HuH-7 (cell line): ENCODE measurements at regions not wholly inside any gene's neighbourhood (a gene's known extent, or its start where the extent isn't known, plus 50 kb on each side); places are given as distances from the start of the nearest gene placed in this dataset.

Experiments
- DNase-seq: peaks from one replicate; pipeline ENCODE4 v3.0.0; 2011; ENCODE audit warnings: low spot score

DNA sequence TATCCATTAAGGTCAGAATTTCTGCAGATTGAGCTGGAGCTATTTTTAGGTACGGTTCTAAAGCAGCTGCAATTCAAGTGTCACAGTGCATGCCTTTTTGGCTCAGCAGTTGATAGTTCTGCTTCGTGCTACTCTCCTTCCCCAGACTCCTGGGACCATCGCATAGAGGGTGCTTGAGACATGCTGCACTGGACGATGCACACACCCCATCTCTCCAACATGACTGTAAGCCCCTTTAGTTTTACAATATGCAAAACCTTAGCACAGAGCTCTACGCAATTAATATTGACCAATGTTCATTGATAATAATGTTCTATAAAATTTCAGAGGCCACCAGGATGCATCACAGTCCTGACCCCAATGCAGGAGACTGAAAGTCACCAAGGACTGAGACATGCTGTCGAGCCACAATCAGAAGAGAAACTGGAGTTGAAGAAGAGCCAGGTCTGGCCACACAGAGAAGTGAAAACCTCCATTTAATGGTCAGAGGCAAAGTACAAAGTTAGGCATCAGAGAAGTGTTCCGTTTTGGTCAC is 120.9 kb upstream of the ZC3H12C start:
- no peak for DNase-seq

DNA sequence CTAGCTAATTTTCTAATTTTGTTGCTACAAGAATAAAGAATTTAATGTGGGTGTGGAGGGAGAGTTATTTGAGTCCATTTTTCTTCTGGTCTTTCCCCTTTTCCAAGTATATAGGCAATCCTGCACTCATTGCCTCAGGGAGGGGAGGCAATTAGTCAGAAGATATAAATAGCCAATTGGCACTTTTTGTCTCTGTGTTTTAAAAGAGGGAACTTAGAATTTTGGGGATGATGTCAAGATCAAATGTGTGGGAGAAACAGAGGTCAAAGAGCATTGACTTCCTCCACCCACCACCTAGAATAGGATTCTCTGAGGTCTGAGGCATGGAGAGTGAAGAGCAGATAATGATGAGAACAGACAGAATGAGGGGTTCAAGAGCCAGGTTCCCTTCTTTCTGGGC is 120.3 kb upstream of the ZC3H12C start:
- no peak for DNase-seq

DNA sequence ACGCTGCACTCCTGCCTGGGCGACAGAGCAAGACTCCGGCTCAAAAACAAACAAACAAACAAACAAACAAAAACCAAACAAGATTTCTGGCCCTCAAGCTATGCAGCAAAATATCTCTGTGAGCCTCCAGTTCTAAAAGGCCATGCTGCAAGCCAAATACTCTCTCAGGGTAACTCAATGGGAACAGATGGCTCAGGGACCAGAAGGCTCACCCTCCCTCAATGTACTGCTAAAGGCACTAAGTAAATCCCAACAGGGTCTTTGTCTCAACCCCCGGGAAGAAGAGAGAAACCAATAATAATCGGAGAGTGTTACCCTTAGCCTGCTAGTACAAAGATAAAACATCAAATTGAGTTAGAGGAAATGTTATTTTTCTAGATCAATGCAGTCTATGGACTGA is 119.7 kb upstream of the ZC3H12C start:
- no peak for DNase-seq

DNA sequence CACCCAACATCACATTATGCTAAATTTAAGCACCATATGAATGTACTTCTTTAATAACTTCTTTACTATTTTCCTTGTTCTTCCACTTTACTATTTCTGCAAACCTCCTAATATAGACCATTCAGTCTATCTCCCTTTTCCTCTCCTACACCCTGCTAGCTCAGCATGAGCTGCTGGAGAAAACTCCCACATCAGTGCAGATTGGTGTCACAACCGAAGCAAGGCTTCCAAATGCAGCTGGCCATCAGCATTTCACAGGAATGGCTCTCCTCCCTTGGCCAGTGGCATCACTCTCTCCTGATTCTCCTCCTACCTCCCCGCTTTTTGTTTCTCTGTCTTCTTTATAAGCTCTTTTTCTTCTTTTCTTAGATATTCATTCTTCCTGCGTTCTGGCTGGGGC is 118.7 kb upstream of the ZC3H12C start:
- DNase-seq = no peak

DNA sequence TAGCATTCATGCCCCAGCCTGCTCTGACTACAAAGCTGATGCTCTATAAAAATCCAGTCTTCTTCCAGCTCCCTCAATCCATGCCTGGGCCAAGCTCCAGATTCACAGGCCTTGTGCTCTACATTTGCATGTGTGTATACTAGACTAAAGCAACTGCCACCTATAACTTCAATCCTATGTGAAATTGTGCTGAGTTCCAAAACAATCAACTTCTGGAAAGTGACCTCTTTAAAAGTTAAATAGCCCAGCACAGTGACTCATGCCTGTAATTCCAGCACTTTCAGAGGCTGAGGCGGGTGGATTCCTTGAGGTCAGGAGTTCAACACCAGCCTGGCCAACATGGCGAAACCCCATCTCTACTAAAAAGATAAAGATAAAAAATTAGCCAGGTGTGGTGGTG is 114.3 kb upstream of the ZC3H12C start:
- no peak for DNase-seq

DNA sequence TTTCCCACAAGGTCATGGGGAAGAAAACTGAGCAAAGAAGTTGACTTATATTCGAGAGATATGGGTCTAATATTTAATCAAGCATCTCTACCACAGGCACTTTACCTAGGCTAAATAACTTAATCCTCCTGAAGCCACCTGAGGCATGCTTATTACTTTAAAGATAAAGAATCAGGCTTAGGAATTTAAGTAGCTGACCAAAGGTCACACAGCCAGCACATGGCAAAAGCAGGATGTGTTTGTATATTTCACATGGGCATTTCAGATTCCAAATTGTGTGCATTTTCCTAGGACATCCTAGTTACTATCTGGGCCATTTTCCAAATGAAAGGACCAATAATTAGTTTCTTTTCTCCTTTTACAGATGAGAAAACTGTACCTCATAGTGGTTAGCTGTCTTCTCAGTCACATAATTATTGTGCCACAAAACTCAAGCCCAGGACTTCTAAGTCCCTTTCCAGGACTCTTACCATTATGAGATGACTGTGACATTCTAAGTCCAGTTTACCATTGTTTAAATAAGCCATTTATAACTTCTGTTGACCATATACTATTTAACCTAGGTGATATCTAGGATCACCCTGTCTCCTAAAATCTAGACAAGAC is 112.1 kb upstream of the ZC3H12C start:
- no peak for DNase-seq

DNA sequence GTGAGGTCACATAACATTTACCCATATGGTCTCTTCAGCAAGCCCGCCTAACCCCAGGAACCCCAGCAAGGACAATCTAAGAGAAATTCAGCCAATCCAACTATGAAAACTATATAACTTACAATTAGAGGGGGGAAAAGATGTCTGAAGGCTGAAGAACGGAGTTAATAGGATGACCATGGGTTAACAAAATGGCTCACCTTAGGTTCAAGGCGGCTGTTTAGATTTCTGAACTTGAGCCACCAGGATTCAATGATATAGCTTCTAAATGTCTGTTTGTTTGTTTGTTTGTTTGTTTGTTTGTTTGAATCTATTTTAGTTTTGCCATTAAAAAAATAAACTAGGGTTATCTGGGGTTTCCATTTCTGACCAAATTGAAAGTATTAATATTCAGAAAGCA is 109.8 kb upstream of the ZC3H12C start:
- DNase-seq = no peak

DNA sequence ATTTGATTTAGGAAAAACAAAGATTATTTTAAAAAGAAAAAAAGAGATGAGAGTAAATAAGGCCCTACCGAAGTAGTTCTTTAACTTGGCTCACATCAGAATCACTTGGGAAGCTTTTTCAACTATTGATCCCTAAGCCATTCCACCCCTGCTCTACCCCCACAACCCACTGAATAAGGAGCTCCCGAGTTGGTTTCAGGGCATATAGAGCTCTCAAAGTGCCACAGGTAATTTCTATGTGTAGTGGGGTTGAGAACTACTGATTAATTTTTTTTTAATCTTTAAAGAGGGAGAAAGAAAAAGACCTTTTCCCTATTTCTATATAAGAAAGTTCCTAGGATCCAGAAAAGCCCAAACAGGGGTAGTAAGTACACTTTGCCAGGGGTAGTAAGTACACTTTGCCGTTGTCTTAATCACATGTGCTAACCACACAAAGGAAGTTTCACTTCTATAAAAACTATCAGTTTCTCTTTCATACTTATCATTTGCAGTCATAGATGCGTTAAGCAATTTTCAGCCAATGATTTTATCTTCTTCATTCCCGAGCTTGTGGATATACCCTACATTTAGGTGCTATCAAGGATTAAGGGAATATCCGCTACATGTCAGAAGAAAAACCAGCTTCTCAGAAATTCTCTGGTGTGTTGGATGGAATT is 108.4 kb upstream of the ZC3H12C start:
- DNase-seq = no peak

DNA sequence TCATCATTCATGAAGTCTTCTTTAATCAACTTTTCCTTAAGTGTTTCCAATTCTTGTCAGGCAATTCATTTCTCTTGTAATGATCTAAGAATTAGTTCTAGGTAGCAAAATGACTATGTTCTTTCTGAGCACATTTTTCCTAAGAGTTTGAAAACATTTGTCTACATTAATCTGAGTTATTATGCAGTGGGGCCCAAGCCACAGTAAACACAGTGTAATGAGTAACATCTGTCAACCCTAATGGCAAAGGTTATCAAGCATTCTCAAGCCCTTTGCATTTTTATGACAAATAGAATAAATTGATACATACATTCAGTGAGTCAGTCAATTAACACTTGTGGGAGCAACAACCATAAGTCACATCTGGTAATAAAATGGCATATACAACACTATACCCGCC is 106.7 kb upstream of the ZC3H12C start:
- no peak for DNase-seq

DNA sequence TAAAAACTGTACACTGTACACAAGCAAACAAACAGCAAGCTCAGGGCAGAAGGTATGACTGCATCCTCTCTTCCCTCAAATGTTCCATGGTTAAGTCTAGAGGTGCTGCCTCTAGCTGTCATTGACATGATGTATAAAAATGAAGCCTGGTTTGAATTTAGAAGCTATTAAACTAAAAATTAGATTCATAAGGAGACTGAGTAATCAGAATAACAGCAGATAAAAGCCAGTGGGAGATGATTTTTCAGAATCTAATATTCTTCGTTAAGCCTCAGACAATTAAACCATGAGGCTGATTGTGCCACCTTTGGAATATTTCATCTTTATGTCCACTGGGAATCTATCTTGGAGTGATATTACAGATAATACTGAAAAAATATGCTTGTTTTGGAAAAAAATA is 101.4 kb upstream of the ZC3H12C start:
- DNase-seq = no peak

DNA sequence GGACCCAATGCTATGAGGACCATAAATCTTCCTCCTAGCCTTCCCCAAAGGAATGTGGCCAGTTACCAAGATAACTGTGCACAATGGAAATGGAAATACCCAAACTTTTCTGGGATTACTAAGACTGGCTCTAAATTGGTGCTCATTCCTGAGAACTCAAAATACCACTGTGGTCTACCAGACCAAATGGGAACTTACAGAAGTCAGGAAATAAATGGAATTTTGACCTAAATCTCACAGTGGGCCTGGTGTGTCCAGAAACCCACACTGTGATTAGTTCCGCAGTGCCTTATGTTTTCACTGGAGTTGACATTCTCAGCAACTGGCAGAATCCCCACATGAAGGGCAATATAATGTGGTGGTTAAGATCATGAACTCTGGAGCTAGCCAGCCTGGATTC is 99.4 kb upstream of the ZC3H12C start:
- DNase-seq = no peak

DNA sequence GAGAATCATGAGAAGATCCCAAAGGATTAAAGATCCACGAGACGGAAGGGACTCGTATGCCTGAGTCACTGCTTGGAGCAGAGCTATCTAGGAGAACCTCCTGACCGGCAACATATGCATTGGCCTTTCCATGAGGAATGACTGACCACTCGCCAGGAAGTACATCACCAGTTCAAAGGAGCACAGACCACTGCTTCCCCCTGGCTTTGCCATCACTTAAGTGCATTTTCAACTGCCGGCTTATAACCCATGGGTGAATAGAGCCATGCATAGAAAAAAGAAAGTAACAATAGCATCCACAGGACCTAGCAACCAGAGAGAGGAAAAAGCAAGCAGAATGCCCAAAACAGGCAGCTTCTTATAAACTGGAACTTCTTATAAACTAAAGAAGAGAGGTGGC is 98.3 kb upstream of the ZC3H12C start:
- no peak for DNase-seq

DNA sequence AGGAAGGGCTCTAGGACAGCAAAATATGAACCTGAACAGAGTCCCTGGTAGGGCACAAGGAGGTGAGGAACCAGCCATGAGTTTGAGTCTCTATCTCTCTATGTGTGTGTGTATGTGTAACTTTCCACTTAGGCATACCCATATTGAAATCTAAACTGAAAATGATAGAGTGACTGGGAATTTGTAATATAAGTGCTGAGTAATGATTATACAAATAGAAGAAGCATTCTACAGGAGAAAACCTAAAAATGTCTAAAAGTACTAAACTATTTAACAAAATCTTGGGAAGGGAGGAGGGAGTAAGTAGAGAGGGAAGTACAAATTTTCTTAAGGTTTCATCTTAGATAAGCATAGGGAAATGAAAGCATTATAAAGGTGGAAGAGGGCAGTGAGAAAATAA is 97.1 kb upstream of the ZC3H12C start:
- DNase-seq = no peak

DNA sequence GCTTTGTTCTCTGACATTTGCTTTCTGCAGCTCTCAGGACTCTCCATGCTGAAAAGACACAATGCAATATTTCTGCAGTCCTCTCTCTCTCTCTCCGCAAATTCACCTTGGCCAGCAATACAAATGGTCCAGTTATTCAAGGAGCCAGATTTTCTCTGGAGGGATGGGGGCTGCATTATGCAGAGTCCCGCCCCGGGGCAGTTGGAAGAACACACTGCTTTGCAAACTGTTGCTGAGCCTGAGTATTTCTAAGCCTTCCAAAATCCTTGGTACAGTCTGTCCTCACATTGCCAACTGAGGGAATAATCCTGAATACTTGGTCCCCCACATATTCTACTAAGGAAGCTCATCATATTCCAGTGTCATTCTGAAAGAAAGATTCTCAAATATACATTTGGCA is 94.3 kb upstream of the ZC3H12C start:
- no peak for DNase-seq

DNA sequence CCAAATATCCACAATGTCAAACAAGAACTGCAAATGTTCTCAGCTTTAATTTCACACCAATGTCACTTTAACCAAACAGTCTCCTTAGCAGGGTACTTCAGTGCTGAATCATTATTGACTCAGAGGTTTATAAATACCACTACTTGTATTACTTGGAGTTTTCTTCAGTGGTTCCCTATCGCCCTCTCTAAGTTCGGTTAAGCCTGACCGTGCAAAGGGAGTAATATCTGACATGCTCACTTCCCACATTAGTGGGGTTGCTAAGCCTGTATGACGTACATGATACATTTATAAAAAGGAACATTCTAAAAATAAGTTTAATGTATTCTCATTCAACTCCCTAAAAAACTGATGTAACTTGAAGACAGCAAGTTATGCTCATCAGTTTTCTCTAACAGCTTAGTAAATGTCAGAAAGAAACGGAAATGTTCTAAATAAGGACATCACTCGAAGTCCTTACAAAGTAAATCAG is 93.1 kb upstream of the ZC3H12C start:
- no peak for DNase-seq

DNA sequence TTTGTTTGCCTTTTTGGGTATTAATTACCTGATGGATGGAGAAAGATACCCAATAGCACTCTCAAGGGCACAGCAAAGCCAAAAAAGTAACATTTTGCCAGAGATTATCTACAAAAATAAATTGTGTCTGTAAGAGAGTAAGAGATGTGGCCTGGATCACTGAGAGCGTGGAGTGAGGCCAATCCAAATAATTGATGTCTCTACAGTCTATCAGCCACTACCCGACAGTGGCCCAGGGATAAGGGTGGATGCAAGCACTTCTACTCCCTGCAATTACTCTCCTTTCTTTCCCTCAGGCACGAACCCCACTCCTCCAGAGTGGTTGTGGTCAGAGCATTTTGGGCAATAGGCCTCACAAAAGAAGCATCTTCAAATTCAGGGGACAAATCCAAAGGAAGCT is 92.3 kb upstream of the ZC3H12C start:
- no peak for DNase-seq

DNA sequence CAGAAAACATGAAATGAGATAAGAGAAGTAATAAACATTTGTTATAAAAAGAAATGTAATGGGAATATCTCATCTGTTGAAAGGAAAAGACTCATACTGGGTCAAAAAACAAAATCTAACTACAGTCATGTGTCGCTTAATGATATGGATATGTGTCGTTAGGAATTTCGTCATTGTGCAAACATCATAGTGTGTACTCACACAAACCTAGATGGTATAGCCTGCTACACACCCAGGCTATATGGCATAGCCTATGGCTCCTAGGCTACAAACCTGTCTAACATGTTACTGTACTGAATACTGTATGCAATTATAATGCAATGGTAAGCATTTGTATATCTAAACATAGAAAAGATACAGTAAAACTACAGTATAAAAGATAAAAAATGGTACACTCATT is 89.8 kb upstream of the ZC3H12C start:
- DNase-seq = no peak

DNA sequence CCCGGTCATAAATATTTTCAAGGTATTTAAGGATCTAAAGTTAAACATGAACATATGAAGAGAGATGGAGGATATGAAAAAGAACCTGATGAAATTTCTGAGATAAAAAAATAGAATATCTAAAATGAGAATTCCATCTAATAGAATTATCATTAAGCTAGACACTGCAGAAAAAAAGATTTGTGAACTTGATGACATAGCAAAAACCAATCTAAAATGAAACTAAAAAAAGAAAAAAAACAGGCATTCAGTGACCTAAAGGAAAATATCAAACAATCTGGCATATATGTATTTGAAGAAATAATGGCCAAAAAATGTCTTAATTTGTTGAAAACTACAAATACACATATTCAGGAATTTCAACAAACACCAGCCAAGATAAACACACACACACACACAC is 81.6 kb upstream of the ZC3H12C start:
- no peak for DNase-seq

DNA sequence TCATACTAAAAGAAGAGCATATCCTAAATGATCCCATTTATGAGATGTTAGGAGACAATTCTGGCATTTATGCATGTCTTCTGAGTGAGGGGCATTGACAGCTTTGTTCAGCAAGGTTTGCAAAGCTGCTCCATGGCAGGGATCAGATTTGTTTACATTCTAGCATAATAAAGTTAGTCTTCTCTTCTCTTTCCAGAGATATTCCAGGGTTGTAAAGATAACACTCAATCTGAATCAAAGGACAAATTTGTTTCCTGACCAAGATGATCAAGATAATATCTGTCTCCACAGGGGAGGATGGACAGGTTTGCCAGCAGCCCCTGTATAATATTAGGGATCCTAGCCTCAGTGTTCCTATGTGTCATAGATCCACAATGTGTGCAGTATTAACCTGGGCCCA is 77.5 kb upstream of the ZC3H12C start:
- DNase-seq = no peak

DNA sequence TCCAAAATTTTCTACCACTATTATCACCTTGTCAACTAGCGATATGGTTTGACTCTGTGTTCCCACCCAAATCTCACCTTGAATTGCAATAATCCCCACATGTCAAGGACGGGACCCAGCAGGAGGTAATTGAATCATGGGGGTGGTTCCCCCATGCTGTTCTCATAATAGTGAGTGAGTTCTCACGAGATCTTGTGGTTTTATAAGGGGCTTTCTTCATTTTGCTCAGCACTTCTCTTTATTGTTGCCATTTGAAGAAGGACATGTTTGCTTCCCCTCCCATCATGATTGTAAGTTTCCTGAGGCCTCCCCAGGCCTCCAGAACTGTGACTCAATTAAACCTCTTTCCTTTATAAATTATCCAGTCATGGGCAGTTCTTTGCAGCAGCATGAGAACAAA is 73.5 kb upstream of the ZC3H12C start:
- DNase-seq = no peak

DNA sequence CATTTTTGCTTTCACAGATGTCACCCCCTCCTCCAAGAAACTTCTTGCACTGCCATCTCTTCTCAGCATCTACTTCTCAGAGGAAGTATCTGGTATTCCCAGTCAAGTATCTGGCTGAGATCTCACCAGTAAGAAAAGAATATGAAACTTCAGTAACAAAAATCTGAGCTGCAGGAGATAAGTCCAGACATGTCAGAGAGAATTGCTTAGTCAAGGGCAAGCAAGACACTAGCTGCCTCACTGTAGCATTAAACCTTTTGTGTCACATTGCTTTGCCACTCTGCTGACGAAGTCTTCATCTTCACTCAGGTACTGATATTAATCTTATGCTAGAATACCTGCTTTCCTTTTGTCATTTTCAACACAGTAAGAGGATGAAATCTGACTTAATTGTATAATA is 70.6 kb upstream of the ZC3H12C start:
- DNase-seq = no peak

DNA sequence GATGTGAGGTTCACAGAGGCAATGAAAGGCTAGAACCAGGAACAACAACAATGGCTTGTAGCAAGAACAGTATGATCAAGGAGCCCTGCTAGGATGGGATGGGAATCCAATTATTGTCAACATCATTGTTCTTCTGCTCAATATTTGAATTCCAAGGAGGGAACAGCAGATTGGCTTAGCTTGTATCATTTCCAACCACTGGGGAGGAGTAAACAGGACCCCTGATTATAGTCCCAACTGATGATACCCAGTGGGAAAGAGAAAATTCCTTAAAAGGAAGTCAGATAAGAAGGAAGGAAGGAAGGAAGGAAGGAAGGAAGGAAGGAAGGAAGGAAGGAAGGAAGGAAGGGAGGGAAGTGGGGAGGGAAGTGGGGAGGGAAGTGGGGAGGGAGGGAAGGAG is 69.5 kb upstream of the ZC3H12C start:
- no peak for DNase-seq

DNA sequence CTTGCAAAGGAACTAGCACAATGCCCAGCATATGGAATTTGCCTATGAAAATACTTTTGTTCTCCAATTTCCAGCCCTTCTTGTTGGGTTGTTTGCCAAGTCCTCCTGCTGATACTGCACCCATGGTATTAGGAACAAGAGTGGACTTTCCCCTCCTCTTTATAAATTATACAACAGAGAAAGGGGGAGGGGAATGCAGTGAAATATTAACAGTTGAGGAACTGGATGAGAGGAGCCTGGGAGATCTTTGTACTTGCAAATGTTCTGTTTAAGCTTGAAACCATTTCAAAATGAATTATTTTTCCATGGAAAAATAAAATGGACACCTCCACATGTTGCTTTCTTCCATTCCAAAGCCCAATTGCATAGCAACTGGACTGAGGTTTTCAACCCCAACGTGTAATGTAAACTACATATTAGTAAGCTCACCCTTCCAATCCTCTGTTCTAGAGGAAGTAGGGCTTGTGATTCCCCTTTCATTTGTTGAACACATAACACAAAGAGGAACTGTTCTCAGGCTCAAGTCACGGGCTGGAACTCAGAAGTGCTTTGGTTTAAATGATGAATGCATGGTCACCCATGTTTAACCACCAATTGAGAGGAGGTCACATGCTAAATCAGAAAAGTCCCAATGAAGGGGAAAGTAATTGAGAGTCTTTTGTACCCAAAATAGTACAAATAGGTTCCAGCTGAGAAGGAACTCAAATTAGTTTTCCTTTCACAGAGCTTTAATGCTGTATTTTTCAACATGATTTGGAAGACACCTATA is 66.2 kb upstream of the ZC3H12C start:
- DNase-seq = no peak
